ENCODE measurements at regions not wholly inside any gene's neighbourhood (a gene's known extent, or its start where the extent isn't known, plus 50 kb on each side); places are given as distances from the start of the nearest gene placed in this dataset.

- no peak for DNase-seq (ENCODE audit: low spot score)
Observed at GRCh38 chr20:57806476-57806875, 96.7 kb upstream of the PMEPA1 start.

GRCh38 chr20:57805747-57806146 lies 95.9 kb upstream of the PMEPA1 start:
- DNase-seq (ENCODE audit: low spot score), result no peak

GRCh38 chr20:57804470-57805250 lies 94.8 kb upstream of the PMEPA1 start:
- no peak for DNase-seq (ENCODE audit: low spot score)

GRCh38 chr20:57803508-57804005 lies 93.7 kb upstream of the PMEPA1 start:
- DNase-seq (ENCODE audit: low spot score), result no peak

GRCh38 chr20:57802765-57803507 lies 93.1 kb upstream of the PMEPA1 start:
- DNase-seq (ENCODE audit: low spot score), result no peak

- no peak for DNase-seq (ENCODE audit: low spot score)
Observed at GRCh38 chr20:57801581-57801980, 91.8 kb upstream of the PMEPA1 start.

- no peak for DNase-seq (ENCODE audit: low spot score)
Observed at GRCh38 chr20:57800791-57801430, 91.1 kb upstream of the PMEPA1 start.

- no peak for DNase-seq (ENCODE audit: low spot score)
Observed at GRCh38 chr20:57797401-57797800, 87.6 kb upstream of the PMEPA1 start.

GRCh38 chr20:57795977-57796560 lies 86.3 kb upstream of the PMEPA1 start:
- DNase-seq (ENCODE audit: low spot score), result no peak

- no peak for DNase-seq (ENCODE audit: low spot score)
Observed at GRCh38 chr20:57795342-57795697, 85.5 kb upstream of the PMEPA1 start.

GRCh38 chr20:57794600-57795341 lies 85.0 kb upstream of the PMEPA1 start:
- DNase-seq (ENCODE audit: low spot score), result no peak

GRCh38 chr20:57794036-57794435 lies 84.2 kb upstream of the PMEPA1 start:
- DNase-seq (ENCODE audit: low spot score), result no peak

- no peak for DNase-seq (ENCODE audit: low spot score)
Observed at GRCh38 chr20:57793421-57793820, 83.6 kb upstream of the PMEPA1 start.

- peak; percentile 35 for DNase-seq (ENCODE audit: low spot score)
Observed at GRCh38 chr20:57792386-57793080, 82.7 kb upstream of the PMEPA1 start.

- no peak for DNase-seq (ENCODE audit: low spot score)
Observed at GRCh38 chr20:57791966-57792365, 82.2 kb upstream of the PMEPA1 start.

GRCh38 chr20:57791178-57791962 lies 81.6 kb upstream of the PMEPA1 start:
- no peak for DNase-seq (ENCODE audit: low spot score)

GRCh38 chr20:57790176-57790575 lies 80.4 kb upstream of the PMEPA1 start:
- DNase-seq (ENCODE audit: low spot score), result no peak

- no peak for DNase-seq (ENCODE audit: low spot score)
Observed at GRCh38 chr20:57788936-57789613, 79.3 kb upstream of the PMEPA1 start.

GRCh38 chr20:57787990-57788781 lies 78.4 kb upstream of the PMEPA1 start:
- no peak for DNase-seq (ENCODE audit: low spot score)
